Tongue (tissue), 1 donor: ENCODE measurements at regions not wholly inside any gene's neighbourhood (a gene's known extent, or its start where the extent isn't known, plus 50 kb on each side); places are given as distances from the start of the nearest gene placed in this dataset.
"Not testable (repeated sequence)": the region's sequence is repeated elsewhere in the genome, so short reads cannot be mapped to it uniquely, and the experiment has no call there.

Experiments used
- DNase-seq: peaks from one replicate; pipeline ENCODE4 v3.0.0-alpha.2; 2015

DNA sequence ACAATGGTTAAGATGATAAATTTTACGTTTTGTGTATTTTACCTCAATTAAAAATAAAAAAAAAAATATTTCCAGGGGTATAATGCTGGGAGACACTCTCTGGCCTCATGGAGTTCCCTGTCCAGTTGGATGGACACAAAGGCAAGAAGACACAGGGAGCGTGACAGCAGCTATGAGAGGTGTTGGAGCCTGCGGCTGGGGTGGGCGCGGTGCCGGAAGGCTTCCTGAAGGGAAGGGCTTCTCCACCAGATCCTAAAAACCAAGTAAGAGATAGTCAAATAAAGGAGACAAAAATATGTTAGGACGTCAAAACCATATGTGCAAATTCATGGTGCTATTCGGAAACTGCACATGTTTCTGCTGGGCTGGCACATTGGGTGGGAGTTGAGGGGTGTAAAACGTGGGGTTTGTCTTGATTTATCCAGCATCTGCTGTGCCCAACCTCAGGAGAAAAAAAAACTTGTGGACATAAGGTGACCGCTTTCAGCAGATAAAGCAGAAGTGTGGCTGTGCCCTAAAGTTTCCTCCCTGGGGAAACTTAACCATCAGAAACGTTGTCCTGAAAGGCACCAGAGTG, 467.6 kb downstream of the RNF144A start:
- DNase-seq: no peak

GRCh38 chr2:7390311-7390710, 473.1 kb downstream of the RNF144A start:
- DNase-seq: not testable (repeated sequence)

- no peak for DNase-seq
These were observed 475.0 kb downstream of the RNF144A start for GRCh38 chr2:7392076-7392787.

- no peak for DNase-seq
These were observed 477.0 kb downstream of the RNF144A start for GRCh38 chr2:7394195-7394594.

DNA sequence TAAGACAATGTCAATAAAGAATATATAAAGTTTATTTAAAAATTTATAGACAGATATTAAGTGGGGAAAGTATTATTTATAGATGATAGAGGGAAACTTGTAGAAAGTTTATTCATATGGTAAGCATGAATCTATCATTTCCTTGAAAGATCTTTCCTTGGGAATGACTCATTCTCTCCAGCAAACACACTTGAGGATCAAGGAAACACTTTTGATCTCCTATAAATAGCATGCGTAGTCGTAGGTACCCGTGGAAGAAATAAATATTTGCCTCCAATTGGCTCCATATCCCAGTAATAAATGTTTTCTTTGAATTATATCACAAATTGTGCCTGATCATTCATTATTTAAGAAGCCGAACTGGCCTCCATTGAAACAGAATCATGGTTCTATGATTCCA, 483.4 kb downstream of the RNF144A start:
- no peak for DNase-seq

- no peak for DNase-seq
These were observed 486.0 kb downstream of the RNF144A start for GRCh38 chr2:7403092-7403775.

DNA sequence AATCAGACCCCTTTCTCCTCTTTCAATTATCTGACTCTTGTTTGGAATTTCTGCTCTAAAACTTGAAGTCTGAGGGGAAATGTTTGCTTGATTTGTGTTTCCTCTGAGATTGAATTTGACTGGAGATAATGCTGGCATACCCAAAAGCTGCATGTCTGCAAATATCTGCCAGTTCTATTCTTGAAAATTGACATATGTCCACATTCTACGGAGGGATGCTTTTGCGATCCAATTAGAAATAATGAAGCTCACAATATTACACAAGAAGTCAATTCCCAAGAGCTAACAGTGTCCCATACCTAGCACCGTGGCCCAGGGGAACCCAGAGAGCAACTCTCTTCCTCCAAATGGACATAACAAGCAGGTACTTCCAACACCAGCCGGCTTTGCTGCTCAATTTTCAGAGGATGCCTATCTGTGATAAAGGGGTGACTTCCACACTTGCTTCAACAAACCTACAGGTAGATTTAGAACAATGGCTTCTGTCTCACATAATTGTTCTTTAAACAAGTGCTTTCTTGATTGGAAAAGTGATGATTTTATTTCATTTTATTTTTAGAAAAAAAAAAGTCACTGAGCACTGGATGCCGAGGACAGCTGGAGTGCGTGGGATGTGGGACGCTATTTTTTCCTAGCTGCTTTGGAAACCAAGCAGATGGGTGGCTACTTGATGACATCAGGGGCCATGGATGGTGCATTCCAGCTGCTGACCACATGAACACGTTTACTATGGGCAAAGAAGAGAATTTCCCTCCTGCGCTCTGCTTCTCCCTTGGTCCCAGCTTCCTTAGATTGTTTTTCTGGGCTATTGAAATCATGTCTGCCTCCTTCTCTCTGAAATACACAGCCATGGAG, 488.9 kb downstream of the RNF144A start:
- peak; percentile 24 for DNase-seq

- no peak for DNase-seq
These were observed 489.8 kb downstream of the RNF144A start for GRCh38 chr2:7407001-7407400.

DNA sequence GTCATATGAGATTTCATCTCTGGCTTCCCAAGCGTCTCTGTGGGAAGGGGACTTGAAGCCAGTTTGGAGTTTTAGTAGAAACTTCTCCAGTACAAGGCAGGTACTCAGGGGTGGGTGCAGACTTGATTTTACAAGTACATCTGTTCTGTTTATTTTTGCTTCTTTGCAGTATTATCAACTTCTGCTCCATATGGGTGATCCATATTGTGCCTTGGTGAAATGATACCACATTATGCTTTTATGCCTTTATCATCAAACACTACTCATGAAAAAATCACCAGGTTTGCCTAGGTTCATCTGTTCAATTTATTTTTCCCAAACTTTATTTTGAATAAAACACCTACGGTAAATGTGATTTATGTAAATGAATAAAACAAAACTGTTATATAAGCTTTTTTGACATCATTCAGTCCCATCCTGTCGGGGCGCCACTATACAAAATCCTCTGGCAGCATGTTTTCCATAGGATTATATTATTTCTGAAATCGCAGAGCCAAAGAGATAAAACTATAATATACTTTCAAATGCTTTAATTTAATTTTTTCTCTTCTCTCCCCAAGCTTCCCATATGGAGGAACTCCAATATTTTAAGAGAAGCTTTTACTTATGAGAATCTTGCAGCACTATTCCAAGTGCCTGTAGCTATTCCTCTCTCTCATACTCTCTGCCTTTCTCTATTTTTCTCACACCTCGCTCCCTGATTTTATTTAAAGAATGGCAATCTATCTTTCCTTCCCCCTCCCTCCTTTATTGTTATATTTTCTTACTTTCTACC, 490.9 kb downstream of the RNF144A start:
- DNase-seq: no peak

- DNase-seq: no peak
These were observed 494.5 kb downstream of the RNF144A start for GRCh38 chr2:7411691-7412090.

- DNase-seq: no peak
These were observed 500.9 kb downstream of the RNF144A start for GRCh38 chr2:7417845-7418742.

- DNase-seq: no peak
These were observed 502.0 kb downstream of the RNF144A start for GRCh38 chr2:7419186-7419585.

GRCh38 chr2:7419814-7420311, 502.7 kb downstream of the RNF144A start:
- no peak for DNase-seq

DNA sequence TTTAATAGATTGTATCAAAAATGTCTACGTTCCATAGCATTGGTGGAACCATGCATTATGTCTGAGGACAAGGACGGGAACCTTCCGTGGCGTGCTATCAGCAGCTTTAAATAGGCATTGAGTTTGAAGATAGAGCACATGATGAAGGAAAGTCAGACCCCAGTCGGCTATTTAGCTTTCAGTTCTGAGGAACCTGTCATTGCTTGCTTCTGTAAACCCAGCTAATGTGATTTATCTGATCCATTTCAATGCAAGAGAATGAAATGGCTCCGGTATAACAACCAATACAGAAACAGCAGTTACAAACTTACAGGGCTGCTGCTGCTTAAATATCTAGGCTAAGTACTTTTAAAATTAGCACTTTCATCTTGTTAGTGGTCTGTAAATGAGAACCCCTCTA, 503.3 kb downstream of the RNF144A start:
- DNase-seq: no peak

GRCh38 chr2:7424481-7424880, 507.3 kb downstream of the RNF144A start:
- DNase-seq: no peak

DNA sequence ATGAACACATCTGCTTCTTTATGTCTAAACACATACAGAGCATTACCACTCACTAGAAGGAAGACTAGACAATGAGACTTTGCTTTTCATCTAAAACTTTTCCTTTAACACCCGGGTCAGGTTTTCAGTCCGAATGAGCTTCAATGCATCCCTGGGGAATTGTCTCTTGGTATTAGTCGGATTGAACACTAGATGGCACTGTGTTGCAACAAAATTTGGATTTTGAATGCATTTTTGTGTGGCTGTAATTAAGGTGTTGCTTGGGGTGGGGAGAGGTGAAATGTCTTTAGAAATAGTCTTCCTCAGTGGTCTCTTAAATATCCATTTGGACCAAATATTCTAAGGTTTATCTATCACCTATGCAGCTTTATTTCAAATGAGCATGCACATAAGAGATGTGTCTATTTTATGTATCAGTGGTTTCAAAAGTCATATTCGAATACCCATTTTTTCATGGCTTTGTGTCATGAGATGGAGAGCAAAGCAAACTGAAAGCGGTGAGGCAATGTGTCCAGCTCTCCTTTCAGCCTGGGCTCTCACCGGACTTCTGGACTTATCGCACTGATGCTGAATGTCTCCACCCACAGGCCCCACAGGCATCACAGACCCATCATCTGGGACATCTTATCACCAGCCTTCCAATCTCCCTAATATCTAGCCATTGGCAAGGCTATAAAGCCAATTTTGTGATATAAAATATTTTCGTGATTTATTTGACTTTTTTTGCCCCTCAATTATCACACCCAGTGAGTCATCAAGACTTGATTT, 510.3 kb downstream of the RNF144A start:
- DNase-seq: peak; percentile 86

GRCh38 chr2:7428454-7429204, 511.4 kb downstream of the RNF144A start:
- DNase-seq: no peak

DNA sequence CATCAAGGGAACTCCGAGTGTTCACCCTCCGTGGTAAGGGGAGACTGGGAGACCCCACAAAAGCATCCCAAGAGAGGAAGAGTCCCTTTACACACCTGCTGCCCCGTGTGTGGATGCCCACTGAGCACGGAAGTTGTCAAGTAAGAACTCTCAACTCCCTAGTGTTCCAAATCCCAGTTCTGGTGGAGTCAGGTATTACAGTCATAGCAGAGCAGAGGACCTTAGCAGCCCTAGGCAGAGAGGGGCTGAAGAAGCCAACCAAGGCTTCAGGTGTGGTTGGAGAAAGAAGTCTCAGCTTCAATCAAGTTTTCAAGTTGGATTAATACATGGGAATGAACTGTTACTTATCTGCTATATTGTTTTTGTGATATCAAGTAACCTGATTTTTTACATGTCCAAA, 512.5 kb downstream of the RNF144A start:
- DNase-seq: no peak

GRCh38 chr2:7430421-7430868, 513.2 kb downstream of the RNF144A start:
- no peak for DNase-seq
